H9 (cell line): ENCODE measurements at regions not wholly inside any gene's neighbourhood (a gene's known extent, or its start where the extent isn't known, plus 50 kb on each side); places are given as distances from the start of the nearest gene placed in this dataset.

Experiments used
- DNase-seq: peaks from one replicate; pipeline ENCODE4 v3.0.0-alpha.2; 2017
- H2AFZ ChIP-seq: one replicate; pipeline ENCODE4 v1.6.1; 2013; ENCODE audit warnings: mild to moderate bottlenecking, low read length, control low read depth, moderate library complexity
- H2AK5ac ChIP-seq: 2 replicates; pipeline ENCODE4 v1.6.1; 2013; ENCODE audit warnings: low read length, control low read depth, mixed read lengths; ENCODE audit not compliant: insufficient read length
- H2BK120ac ChIP-seq: one replicate; pipeline ENCODE4 v1.6.1; 2013; ENCODE audit warnings: low read depth, mild to moderate bottlenecking, low read length, control low read depth, inconsistent platforms; ENCODE audit not compliant: poor library complexity, severe bottlenecking
- H2BK12ac ChIP-seq: 2 replicates; pipeline ENCODE4 v1.6.1; 2013; ENCODE audit warnings: low read length, control low read depth, mixed read lengths, low read depth; ENCODE audit not compliant: insufficient read length
- H2BK15ac ChIP-seq: 2 replicates; pipeline ENCODE4 v1.6.1; 2013; ENCODE audit warnings: low read depth, low read length, control low read depth
- H2BK20ac ChIP-seq: one replicate; pipeline ENCODE4 v1.6.1; 2013; ENCODE audit warnings: low read depth, mild to moderate bottlenecking, low read length, control low read depth, inconsistent platforms; ENCODE audit not compliant: poor library complexity, severe bottlenecking
- H2BK5ac ChIP-seq: 2 replicates; pipeline ENCODE4 v1.6.1; 2013; ENCODE audit warnings: low read length, control low read depth, mixed read lengths; ENCODE audit not compliant: insufficient read length
- H3K14ac ChIP-seq: 2 replicates; pipeline ENCODE4 v1.6.1; 2013; ENCODE audit warnings: low read length, control low read depth; ENCODE audit not compliant: insufficient read depth
- H3K18ac ChIP-seq: 2 replicates; pipeline ENCODE4 v1.6.1; 2013; ENCODE audit warnings: low read depth, mild to moderate bottlenecking, mixed read lengths, low read length, control low read depth; ENCODE audit not compliant: insufficient read length
- H3K23ac ChIP-seq: 2 replicates; pipeline ENCODE4 v1.6.1; 2013; ENCODE audit warnings: low read length, control low read depth, mixed read lengths, low read depth; ENCODE audit not compliant: insufficient read length
- H3K23me2 ChIP-seq: 2 replicates; pipeline ENCODE4 v1.6.1; 2013; ENCODE audit warnings: low read depth, mild to moderate bottlenecking, mixed read lengths, low read length, control low read depth; ENCODE audit not compliant: insufficient read length, poor library complexity, severe bottlenecking
- H3K27ac ChIP-seq: 2 replicates; pipeline ENCODE4 v1.5.1; 2013; ENCODE audit warnings: low read length, control low read depth, mixed read lengths, low read depth; ENCODE audit not compliant: insufficient read length
- H3K27me3 ChIP-seq: 2 replicates; pipeline ENCODE4 v1.6.1; 2013; ENCODE audit warnings: low read length, control low read depth, inconsistent platforms; ENCODE audit not compliant: insufficient read depth
- H3K4ac ChIP-seq: 2 replicates; pipeline ENCODE4 v1.6.1; 2013; ENCODE audit warnings: low read depth, mild to moderate bottlenecking, control low read depth, inconsistent platforms, low read length, moderate library complexity
- H3K4me1 ChIP-seq: 2 replicates; pipeline ENCODE4 v1.6.1; 2013; ENCODE audit warnings: low read length, control low read depth, inconsistent platforms; ENCODE audit not compliant: insufficient read depth
- H3K4me2 ChIP-seq: 2 replicates; pipeline ENCODE4 v1.6.1; 2013; ENCODE audit warnings: low read length, control low read depth, mixed read lengths; ENCODE audit not compliant: insufficient read length, insufficient read depth
- H3K56ac ChIP-seq: 2 replicates; pipeline ENCODE4 v1.6.1; 2013; ENCODE audit warnings: low read depth, mild to moderate bottlenecking, mixed read lengths, low read length, control low read depth; ENCODE audit not compliant: insufficient read length
- H3K79me1 ChIP-seq: 2 replicates; pipeline ENCODE4 v1.6.1; 2013; ENCODE audit warnings: low read depth, mild to moderate bottlenecking, moderate library complexity, low read length, control low read depth, inconsistent platforms; ENCODE audit not compliant: insufficient read depth, poor library complexity, severe bottlenecking
- H3K79me2 ChIP-seq: 2 replicates; pipeline ENCODE4 v1.6.1; 2013; ENCODE audit warnings: low read length, control low read depth, inconsistent platforms; ENCODE audit not compliant: insufficient read depth
- H3K9ac ChIP-seq: 2 replicates; pipeline ENCODE4 v1.6.1; 2013; ENCODE audit warnings: low read length, control low read depth, mixed read lengths; ENCODE audit not compliant: insufficient read length; ENCODE audit errors: extremely low read depth
- H3K9me3 ChIP-seq: one replicate; pipeline ENCODE4 v1.6.1; 2013; ENCODE audit warnings: low read depth, low read length, inconsistent platforms; ENCODE audit not compliant: control insufficient read depth
- H3T11ph ChIP-seq: one replicate; pipeline ENCODE4 v1.6.1; 2013; ENCODE audit warnings: mild to moderate bottlenecking, low read length, control low read depth, inconsistent platforms
- H4K20me1 ChIP-seq: one replicate; pipeline ENCODE4 v1.6.1; 2013; ENCODE audit not compliant: control insufficient read depth, insufficient read length, insufficient read depth
- H4K5ac ChIP-seq: 2 replicates; pipeline ENCODE4 v1.6.1; 2013; ENCODE audit warnings: low read depth, mild to moderate bottlenecking, mixed read lengths, low read length, control low read depth; ENCODE audit not compliant: insufficient read length
- H4K8ac ChIP-seq: replicated peaks from 2 replicates; pipeline ENCODE4 v1.6.1; 2013; ENCODE audit warnings: low read length, control low read depth, mixed read lengths, low read depth; ENCODE audit not compliant: insufficient read length
- H4K91ac ChIP-seq: 2 replicates; pipeline ENCODE4 v1.6.1; 2013; ENCODE audit warnings: low read depth, mild to moderate bottlenecking, moderate library complexity, mixed read lengths, low read length, control low read depth; ENCODE audit not compliant: insufficient read length
- H3K27ac Mint-ChIP-seq, 3 experiments: 2 replicates in 2 of 3; 3 replicates in 1 of 3; pipeline ENCODE4 v1.8.0; 2020 to 2021; ENCODE audit warnings: mixed read lengths in 3 of 3, mild to moderate bottlenecking in 1 of 3, moderate library complexity in 1 of 3
- H3K27me3 Mint-ChIP-seq: 2 replicates; pipeline ENCODE4 v1.8.0; 2021; ENCODE audit warnings: low read depth, mild to moderate bottlenecking, moderate library complexity, mixed read lengths
- H3K36me3 Mint-ChIP-seq, 3 experiments: 2 replicates in 2 of 3; 3 replicates in 1 of 3; pipeline ENCODE4 v1.8.0; 2020 to 2021; ENCODE audit warnings: low read depth in 3 of 3, mixed read lengths in 3 of 3; ENCODE audit not compliant: insufficient read depth in 1 of 3
- H3K4me1 Mint-ChIP-seq, 2 experiments: 2 replicates each; pipeline ENCODE4 v1.8.0; 2020; ENCODE audit warnings: mixed read lengths in 2 of 2
- H3K4me3 Mint-ChIP-seq, 2 experiments: 2 replicates in 1 of 2; 3 replicates in 1 of 2; pipeline ENCODE4 v1.8.0; 2020 to 2021; ENCODE audit warnings: mild to moderate bottlenecking in 2 of 2, mixed read lengths in 2 of 2, moderate library complexity in 1 of 2
- H3K9me3 Mint-ChIP-seq, 2 experiments: 2 replicates in 1 of 2; 3 replicates in 1 of 2; pipeline ENCODE4 v1.8.0; 2020; ENCODE audit warnings: mild to moderate bottlenecking in 2 of 2, mixed read lengths in 2 of 2, moderate library complexity in 1 of 2
- CTCF ChIP-seq: fragments of 200-600 bp; sonication (generic); conservative IDR thresholded peaks from 3 replicates; pipeline ENCODE4 v1.8.0; 2021; ENCODE audit warnings: antibody characterized with exemption, mild to moderate bottlenecking
- WGBS: extraction: QIAGEN DNeasy Blood & Tissue Kit; methylation state at CpG from one replicate; pipeline ENCODE4 v1.1.7; 2013; ENCODE audit warnings: missing lambda C conversion rate, low lambda C conversion rate, mixed read lengths; ENCODE audit not compliant: insufficient read length; ENCODE audit errors: extremely low coverage; 5-methylcytosine and 5-hydroxymethylcytosine counted together

DNA sequence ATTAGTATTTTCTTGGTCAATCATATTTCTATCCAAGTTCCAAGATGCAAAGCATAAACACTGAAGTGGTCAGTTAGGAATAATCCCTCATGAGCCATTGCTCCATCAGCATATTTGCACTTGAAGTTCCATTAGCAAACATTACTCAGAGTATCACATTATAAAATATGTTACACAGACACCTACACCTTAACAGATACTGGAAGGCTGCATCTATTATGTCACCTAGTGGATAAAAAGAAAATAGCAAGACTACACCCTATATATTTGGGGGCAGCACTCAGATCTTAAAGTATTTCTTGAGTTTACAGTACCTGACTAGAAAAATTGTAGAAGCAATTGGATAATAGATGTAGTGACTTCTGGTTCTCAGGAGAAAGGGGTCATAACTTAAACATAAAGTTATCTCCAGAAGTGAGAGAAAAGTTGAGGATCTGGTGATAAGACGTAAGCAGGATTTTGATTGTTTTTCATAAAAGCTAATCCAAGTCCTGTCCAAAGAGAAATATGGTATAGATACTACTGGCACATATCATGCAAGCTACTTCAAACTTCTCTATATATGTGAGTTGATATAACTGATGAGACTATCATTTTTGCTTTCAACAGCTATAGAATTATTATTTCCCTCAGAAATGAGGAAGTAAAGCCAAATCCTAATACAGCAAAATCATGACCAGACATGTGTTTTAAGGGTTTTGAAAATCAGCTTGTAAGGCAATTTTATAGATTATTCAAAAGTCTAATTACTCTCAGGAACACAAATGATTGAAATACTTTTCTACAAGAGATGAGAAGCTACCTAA, 422.2 kb downstream of the GBE1 start:
- Histone ChIP-seq H4K20me1 (no peaks in the 10 kb centered on the region), H3K4me2 (no peak overlapping the region), H2BK120ac (no peak overlapping the region), H3K79me2 (no peaks in the 10 kb centered on the region), H3K18ac (no peak overlapping the region), H2BK20ac (no peak overlapping the region), H3K23ac (no peak overlapping the region), H3K9me3 (no peaks in the 10 kb centered on the region), H3K79me1 (no peaks in the 10 kb centered on the region), H2AK5ac (no peak overlapping the region), H3K4me1 (no peaks in the 10 kb centered on the region), H4K91ac (no peak overlapping the region), H3K23me2 (no peaks in the 10 kb centered on the region), H3K9ac (no peak overlapping the region), H3K27me3 (no peaks in the 10 kb centered on the region), H3T11ph (no peak overlapping the region), H3K4ac (no peak overlapping the region), H4K5ac (no peak overlapping the region), H3K56ac (no peak overlapping the region), H2BK5ac (no peak overlapping the region), H2BK12ac (no peak overlapping the region), H2BK15ac (no peak overlapping the region), H2AFZ (no peak overlapping the region), H3K27ac (no peak overlapping the region), H3K14ac (no peak overlapping the region), H4K8ac (no peak overlapping the region)
- Mint-ChIP-seq H3K9me3 (no peaks in the 10 kb centered on the region), H3K36me3 (no peaks in the 10 kb centered on the region), H3K4me1 (no peaks in the 10 kb centered on the region), H3K27me3 (no peaks in the 10 kb centered on the region), H3K4me3 (no peak overlapping the region), H3K27ac (no peak overlapping the region)
- no CpG with 5 or more reads among the region's 1 CpG for WGBS
- TF ChIP-seq CTCF = peak; percentile 69
- DNase-seq = no peak
